Liver (tissue), 8 donors: ENCODE measurements at regions not wholly inside any gene's neighbourhood (a gene's known extent, or its start where the extent isn't known, plus 50 kb on each side); places are given as distances from the start of the nearest gene placed in this dataset.

Experiments used
- DNase-seq: peaks from one replicate; pipeline ENCODE4 v3.0.0-alpha.2; 2017; ENCODE audit warnings: low spot score
- H3K27ac ChIP-seq, 2 donors: one replicate each; pipeline ENCODE4 v1.7.0; 2013; ENCODE audit warnings: inconsistent platforms in 2 of 2, low read length in 2 of 2, control low read depth in 1 of 2, low read depth in 1 of 2, mild to moderate bottlenecking in 1 of 2
- H3K27me3 ChIP-seq, 4 donors: one replicate each; pipeline versions ENCODE4 v1.6.1 to v1.7.0; 2013; ENCODE audit warnings: low read length in 3 of 4, inconsistent platforms in 1 of 4, mild to moderate bottlenecking in 1 of 4, moderate library complexity in 1 of 4; ENCODE audit not compliant: control insufficient read depth in 4 of 4, insufficient read depth in 4 of 4
- H3K36me3 ChIP-seq, 4 donors: one replicate each; pipeline versions ENCODE4 v1.6.1 to v1.7.0; 2013; ENCODE audit warnings: low read length in 3 of 4, mild to moderate bottlenecking in 3 of 4, low read depth in 1 of 4, moderate library complexity in 1 of 4; ENCODE audit not compliant: control insufficient read depth in 4 of 4, insufficient read depth in 3 of 4
- H3K4me1 ChIP-seq, 4 donors: one replicate each; pipeline versions ENCODE4 v1.6.1 to v1.7.0; 2013; ENCODE audit warnings: low read length in 3 of 4, mild to moderate bottlenecking in 3 of 4, moderate library complexity in 1 of 4; ENCODE audit not compliant: control insufficient read depth in 4 of 4, insufficient read depth in 4 of 4
- H3K4me3 ChIP-seq, 3 donors: one replicate each; pipeline versions ENCODE4 v1.6.1 to v1.7.0; 2013; ENCODE audit warnings: low read length in 3 of 3, control low read depth in 1 of 3, low read depth in 1 of 3, mild to moderate bottlenecking in 1 of 3
- H3K9ac ChIP-seq, 2 donors: one replicate each; pipeline ENCODE4 v1.7.0; 2013; ENCODE audit warnings: low read length in 2 of 2, mild to moderate bottlenecking in 2 of 2, moderate library complexity in 2 of 2, control low read depth in 1 of 2, low read depth in 1 of 2
- H3K9me3 ChIP-seq, 4 donors: one replicate each; pipeline versions ENCODE4 v1.6.1 to v1.7.0; 2013; ENCODE audit warnings: low read length in 3 of 4; ENCODE audit not compliant: control insufficient read depth in 4 of 4
- EGR1 ChIP-seq, 2 donors: IDR thresholded peaks; 2 replicates each; pipeline ENCODE4 v1.6.1; 2016 to 2018; ENCODE audit warnings: antibody characterized with exemption in 2 of 2, low read depth in 2 of 2
- FOXA1 ChIP-seq: IDR thresholded peaks from 2 replicates; pipeline ENCODE4 v1.6.1; 2016; ENCODE audit warnings: antibody characterized with exemption
- FOXA2 ChIP-seq: IDR thresholded peaks from 2 replicates; pipeline ENCODE4 v1.6.1; 2016; ENCODE audit warnings: antibody characterized with exemption
- GABPA ChIP-seq, 2 donors: IDR thresholded peaks in 1 of 2; conservative IDR thresholded peaks in 1 of 2; 2 replicates each; pipeline ENCODE4 v1.6.1; 2016; ENCODE audit warnings: antibody characterized with exemption in 2 of 2, mild to moderate bottlenecking in 1 of 2, moderate library complexity in 1 of 2
- HNF4A ChIP-seq, 2 donors: conservative IDR thresholded peaks; 2 replicates each; pipeline ENCODE4 v1.6.1; 2016; ENCODE audit warnings: antibody characterized with exemption in 2 of 2, mild to moderate bottlenecking in 2 of 2
- HNF4G ChIP-seq: IDR thresholded peaks from 2 replicates; pipeline ENCODE4 v1.6.1; 2016; ENCODE audit warnings: antibody characterized with exemption
- JUND ChIP-seq, 2 donors: IDR thresholded peaks; 2 replicates each; pipeline ENCODE4 v1.6.1; 2016; ENCODE audit warnings: antibody characterized with exemption in 2 of 2
- NR2F2 ChIP-seq: IDR thresholded peaks from 2 replicates; pipeline ENCODE4 v1.6.1; 2016; ENCODE audit warnings: antibody characterized with exemption
- RAD21 ChIP-seq, 2 donors: IDR thresholded peaks; 2 replicates each; pipeline ENCODE4 v1.6.1; 2016; ENCODE audit warnings: antibody characterized with exemption in 2 of 2, mild to moderate bottlenecking in 2 of 2
- RXRA ChIP-seq, 2 donors: IDR thresholded peaks; 2 replicates each; pipeline ENCODE4 v1.6.1; 2017 to 2018; ENCODE audit warnings: antibody characterized with exemption in 2 of 2, mild to moderate bottlenecking in 1 of 2
- SP1 ChIP-seq: IDR thresholded peaks from 2 replicates; pipeline ENCODE4 v1.6.1; 2018; ENCODE audit warnings: antibody characterized with exemption, mild to moderate bottlenecking
- TAF1 ChIP-seq: conservative IDR thresholded peaks from 2 replicates; pipeline ENCODE4 v1.6.1; 2016; ENCODE audit warnings: antibody characterized with exemption, mild to moderate bottlenecking
- YY1 ChIP-seq: IDR thresholded peaks from 2 replicates; pipeline ENCODE4 v1.6.1; 2016; ENCODE audit warnings: antibody characterized with exemption, mild to moderate bottlenecking
- WGBS: extraction: QIAGEN DNeasy Blood & Tissue Kit; methylation state at CpG from one replicate; pipeline ENCODE4 v1.1.7; 2013; 5-methylcytosine and 5-hydroxymethylcytosine counted together
- TF ChIP-seq, protein P1 (sequence below): IDR thresholded peaks from 2 replicates; pipeline ENCODE4 v1.6.1; 2016; ENCODE audit warnings: antibody characterized with exemption
- TF ChIP-seq, protein P2 (sequence below): IDR thresholded peaks from 2 replicates; pipeline ENCODE4 v1.6.1; 2016; ENCODE audit warnings: antibody characterized with exemption
- TF ChIP-seq, protein P3 (sequence below): IDR thresholded peaks from 2 replicates; pipeline ENCODE4 v1.6.1; 2016; ENCODE audit warnings: antibody characterized with exemption
- TF ChIP-seq, protein P4 (sequence below): fragments of 150-350 bp; IDR thresholded peaks from 2 replicates; pipeline ENCODE4 v1.5.1; 2017; ENCODE audit warnings: improper control_type of control experiment, low read depth, low read length; ENCODE audit not compliant: missing input control
- TF ChIP-seq, protein P5 (sequence below): IDR thresholded peaks from 2 replicates; pipeline ENCODE4 v1.6.1; 2016; ENCODE audit warnings: antibody characterized with exemption, mild to moderate bottlenecking
- donor health status: healthy.
- donor health status: healthy.
- donor health status: healthy.
- donor health status: healthy.
- donor health status: healthy.

DNA sequence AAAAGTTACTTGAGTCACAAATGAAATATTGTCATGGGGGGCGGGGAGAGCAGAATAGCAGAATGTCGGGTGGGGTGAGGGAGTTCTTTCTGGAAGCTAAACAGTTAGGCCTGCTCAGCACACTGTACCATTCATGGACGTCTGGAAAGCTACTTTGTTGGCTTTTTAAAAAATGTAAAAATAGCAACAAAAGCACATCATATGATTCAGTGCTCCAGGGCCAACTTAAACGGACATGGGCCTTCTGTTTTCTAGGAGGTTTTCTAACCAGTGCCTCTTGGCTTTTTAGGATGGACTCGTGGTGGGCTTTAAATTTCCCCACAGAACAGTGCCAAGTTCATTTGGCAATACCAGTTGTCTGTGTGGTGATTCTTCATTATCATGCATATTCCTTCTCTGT lies 57.4 kb upstream of the CLCN4 start:
- H3K4me3 ChIP-seq: no peak overlapping the region
- no peaks in the 10 kb centered on the region for H3K27me3 ChIP-seq
- H3K4me1 ChIP-seq: peaks cover 0 to 11% (median 5%) of the 10 kb centered on the region in 4 donors
- H3K9ac ChIP-seq: no peak overlapping the region
- H3K36me3 ChIP-seq: no peaks in the 10 kb centered on the region
- H3K27ac ChIP-seq: no peak overlapping the region
- DNase-seq: no peak
- H3K9me3 ChIP-seq: no peaks in the 10 kb centered on the region
- TF ChIP-seq, protein P1, sequence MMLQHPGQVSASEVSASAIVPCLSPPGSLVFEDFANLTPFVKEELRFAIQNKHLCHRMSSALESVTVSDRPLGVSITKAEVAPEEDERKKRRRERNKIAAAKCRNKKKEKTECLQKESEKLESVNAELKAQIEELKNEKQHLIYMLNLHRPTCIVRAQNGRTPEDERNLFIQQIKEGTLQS: no peak
- TF ChIP-seq NR2F2 (no peak), TAF1 (no peak)
- 70% methylated on average over 5 of the region's 5 CpGs for WGBS

DNA sequence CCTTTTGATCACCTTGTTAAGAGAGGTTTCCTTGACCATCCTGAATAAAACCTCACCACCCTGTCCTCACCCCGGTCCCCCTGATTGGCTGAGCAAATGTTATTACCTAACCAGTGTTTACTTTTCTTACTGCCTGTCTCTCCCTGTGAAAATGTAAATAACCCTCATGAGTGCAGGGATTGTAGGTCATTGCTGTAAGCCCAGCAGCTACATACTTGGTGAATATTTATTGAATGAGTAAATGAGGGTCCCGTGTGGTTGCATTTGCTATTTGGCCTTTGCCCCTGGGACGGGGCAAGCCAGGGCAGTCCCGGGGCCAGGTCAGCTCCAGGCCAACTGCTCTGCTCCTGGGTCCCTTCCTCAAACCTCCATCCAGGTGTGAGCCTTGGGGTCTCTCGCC lies 55.5 kb upstream of the CLCN4 start:
- H3K4me3 ChIP-seq: no peak overlapping the region
- no peak for DNase-seq
- TF ChIP-seq, protein P2, sequence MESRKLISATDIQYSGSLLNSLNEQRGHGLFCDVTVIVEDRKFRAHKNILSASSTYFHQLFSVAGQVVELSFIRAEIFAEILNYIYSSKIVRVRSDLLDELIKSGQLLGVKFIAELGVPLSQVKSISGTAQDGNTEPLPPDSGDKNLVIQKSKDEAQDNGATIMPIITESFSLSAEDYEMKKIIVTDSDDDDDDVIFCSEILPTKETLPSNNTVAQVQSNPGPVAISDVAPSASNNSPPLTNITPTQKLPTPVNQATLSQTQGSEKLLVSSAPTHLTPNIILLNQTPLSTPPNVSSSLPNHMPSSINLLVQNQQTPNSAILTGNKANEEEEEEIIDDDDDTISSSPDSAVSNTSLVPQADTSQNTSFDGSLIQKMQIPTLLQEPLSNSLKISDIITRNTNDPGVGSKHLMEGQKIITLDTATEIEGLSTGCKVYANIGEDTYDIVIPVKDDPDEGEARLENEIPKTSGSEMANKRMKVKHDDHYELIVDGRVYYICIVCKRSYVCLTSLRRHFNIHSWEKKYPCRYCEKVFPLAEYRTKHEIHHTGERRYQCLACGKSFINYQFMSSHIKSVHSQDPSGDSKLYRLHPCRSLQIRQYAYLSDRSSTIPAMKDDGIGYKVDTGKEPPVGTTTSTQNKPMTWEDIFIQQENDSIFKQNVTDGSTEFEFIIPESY: peak; percentile 34
- TF ChIP-seq NR2F2: no peak
- peak; percentile 77 to 80 for TF ChIP-seq RXRA (IDR thresholded peaks at IDR 0.05)
- TF ChIP-seq HNF4G: peak; percentile 48
- peak; percentile 99 for TF ChIP-seq FOXA2
- peak; percentile 26 for TF ChIP-seq YY1
- TF ChIP-seq JUND (IDR thresholded peaks at IDR 0.05): no peak
- TF ChIP-seq GABPA (IDR thresholded peaks at IDR 0.05 in 1 of 2, conservative IDR thresholded peaks at IDR 0.05 in 1 of 2): no peak
- peak in 1 of 2 donors; percentile 40 for TF ChIP-seq RAD21 (IDR thresholded peaks at IDR 0.05)
- TF ChIP-seq, protein P3, sequence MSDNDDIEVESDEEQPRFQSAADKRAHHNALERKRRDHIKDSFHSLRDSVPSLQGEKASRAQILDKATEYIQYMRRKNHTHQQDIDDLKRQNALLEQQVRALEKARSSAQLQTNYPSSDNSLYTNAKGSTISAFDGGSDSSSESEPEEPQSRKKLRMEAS: no peak
- TF ChIP-seq TAF1: no peak
- TF ChIP-seq FOXA1: peak; percentile 99
- TF ChIP-seq, protein P4, sequence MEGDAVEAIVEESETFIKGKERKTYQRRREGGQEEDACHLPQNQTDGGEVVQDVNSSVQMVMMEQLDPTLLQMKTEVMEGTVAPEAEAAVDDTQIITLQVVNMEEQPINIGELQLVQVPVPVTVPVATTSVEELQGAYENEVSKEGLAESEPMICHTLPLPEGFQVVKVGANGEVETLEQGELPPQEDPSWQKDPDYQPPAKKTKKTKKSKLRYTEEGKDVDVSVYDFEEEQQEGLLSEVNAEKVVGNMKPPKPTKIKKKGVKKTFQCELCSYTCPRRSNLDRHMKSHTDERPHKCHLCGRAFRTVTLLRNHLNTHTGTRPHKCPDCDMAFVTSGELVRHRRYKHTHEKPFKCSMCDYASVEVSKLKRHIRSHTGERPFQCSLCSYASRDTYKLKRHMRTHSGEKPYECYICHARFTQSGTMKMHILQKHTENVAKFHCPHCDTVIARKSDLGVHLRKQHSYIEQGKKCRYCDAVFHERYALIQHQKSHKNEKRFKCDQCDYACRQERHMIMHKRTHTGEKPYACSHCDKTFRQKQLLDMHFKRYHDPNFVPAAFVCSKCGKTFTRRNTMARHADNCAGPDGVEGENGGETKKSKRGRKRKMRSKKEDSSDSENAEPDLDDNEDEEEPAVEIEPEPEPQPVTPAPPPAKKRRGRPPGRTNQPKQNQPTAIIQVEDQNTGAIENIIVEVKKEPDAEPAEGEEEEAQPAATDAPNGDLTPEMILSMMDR: no peak
- peak; percentile 80 for TF ChIP-seq SP1
- TF ChIP-seq EGR1 (IDR thresholded peaks at IDR 0.05; ENCODE audit: low read depth in 2 of 2): no peak
- TF ChIP-seq, protein P1: no peak
- TF ChIP-seq HNF4A (conservative IDR thresholded peaks at IDR 0.05): peak; percentile 63 to 70
- TF ChIP-seq, protein P5, sequence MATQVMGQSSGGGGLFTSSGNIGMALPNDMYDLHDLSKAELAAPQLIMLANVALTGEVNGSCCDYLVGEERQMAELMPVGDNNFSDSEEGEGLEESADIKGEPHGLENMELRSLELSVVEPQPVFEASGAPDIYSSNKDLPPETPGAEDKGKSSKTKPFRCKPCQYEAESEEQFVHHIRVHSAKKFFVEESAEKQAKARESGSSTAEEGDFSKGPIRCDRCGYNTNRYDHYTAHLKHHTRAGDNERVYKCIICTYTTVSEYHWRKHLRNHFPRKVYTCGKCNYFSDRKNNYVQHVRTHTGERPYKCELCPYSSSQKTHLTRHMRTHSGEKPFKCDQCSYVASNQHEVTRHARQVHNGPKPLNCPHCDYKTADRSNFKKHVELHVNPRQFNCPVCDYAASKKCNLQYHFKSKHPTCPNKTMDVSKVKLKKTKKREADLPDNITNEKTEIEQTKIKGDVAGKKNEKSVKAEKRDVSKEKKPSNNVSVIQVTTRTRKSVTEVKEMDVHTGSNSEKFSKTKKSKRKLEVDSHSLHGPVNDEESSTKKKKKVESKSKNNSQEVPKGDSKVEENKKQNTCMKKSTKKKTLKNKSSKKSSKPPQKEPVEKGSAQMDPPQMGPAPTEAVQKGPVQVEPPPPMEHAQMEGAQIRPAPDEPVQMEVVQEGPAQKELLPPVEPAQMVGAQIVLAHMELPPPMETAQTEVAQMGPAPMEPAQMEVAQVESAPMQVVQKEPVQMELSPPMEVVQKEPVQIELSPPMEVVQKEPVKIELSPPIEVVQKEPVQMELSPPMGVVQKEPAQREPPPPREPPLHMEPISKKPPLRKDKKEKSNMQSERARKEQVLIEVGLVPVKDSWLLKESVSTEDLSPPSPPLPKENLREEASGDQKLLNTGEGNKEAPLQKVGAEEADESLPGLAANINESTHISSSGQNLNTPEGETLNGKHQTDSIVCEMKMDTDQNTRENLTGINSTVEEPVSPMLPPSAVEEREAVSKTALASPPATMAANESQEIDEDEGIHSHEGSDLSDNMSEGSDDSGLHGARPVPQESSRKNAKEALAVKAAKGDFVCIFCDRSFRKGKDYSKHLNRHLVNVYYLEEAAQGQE: peak; percentile 19
- peak overlapping the region; percentile 3 to 31 for H3K27ac ChIP-seq
- WGBS: 34% methylated on average over 5 of the region's 5 CpGs
- H3K9ac ChIP-seq: no peak overlapping the region
- H3K36me3 ChIP-seq: no peaks in the 10 kb centered on the region
- no peaks in the 10 kb centered on the region for H3K9me3 ChIP-seq
- H3K4me1 ChIP-seq: peaks cover 0 to 11% (median 5%) of the 10 kb centered on the region in 4 donors
- H3K27me3 ChIP-seq: no peaks in the 10 kb centered on the region
